ENCODE measurements at regions not wholly inside any gene's neighbourhood (a gene's known extent, or its start where the extent isn't known, plus 50 kb on each side); places are given as distances from the start of the nearest gene placed in this dataset.

- H3K9me3 ChIP-seq, result no peaks in the 10 kb centered on the region
- no peak for DNase-seq
- H2AFZ ChIP-seq (ENCODE audit: low read depth), result no peak overlapping the region
- H3K27me3 ChIP-seq (ENCODE audit: insufficient read depth), result no peaks in the 10 kb centered on the region
- no peaks in the 10 kb centered on the region for H3K36me3 ChIP-seq (replicated peaks in 1 of 2; ENCODE audit: control insufficient read depth in 1 of 2, insufficient read depth in 2 of 2, low read length in 1 of 2)
- H3K9ac ChIP-seq, result no peak overlapping the region
- no peaks in the 10 kb centered on the region for H4K20me1 ChIP-seq (ENCODE audit: insufficient read depth)
- POLR2A ChIA-PET, result no interaction called here
- H3K9me2 ChIP-seq, result no peaks in the 10 kb centered on the region
- no peaks in the 10 kb centered on the region; a peak in 2 of 4 replicates for H3K4me1 ChIP-seq (ENCODE audit: control insufficient read depth in 1 of 2, insufficient read depth in 2 of 2, low read depth in 1 of 2, low read length in 1 of 2)
- no peaks in the 10 kb centered on the region for H3F3A ChIP-seq (replicated peaks; ENCODE audit: insufficient read depth)
- CTCF ChIA-PET, result interaction anchor here (0.6 kb wide), 1 partner anchor 136 kb away, joined by 3 read pairs; no protein-coding TSS in a partner anchor
- no peaks in the 10 kb centered on the region; the same call in 1 of the 2 replicates for H3K79me2 ChIP-seq (ENCODE audit: insufficient read depth)
- no peak overlapping the region for H3K4me3 ChIP-seq (ENCODE audit: low read depth in 2 of 2, low read length in 1 of 2)
- H3K27ac ChIP-seq (ENCODE audit: low read depth in 2 of 2, low read length in 1 of 2), result no peak overlapping the region
- 51% methylated on average over 4 of the region's 4 CpGs for WGBS (ENCODE audit: low lambda C conversion rate)
- TF ChIP-seq CHD2 (IDR thresholded peaks at IDR 0.05; ENCODE audit: low read length, partially characterized antibody) (no peak), MAX (IDR thresholded peaks at IDR 0.05; ENCODE audit: low read depth) (no peak), USF1 (IDR thresholded peaks at IDR 0.05; ENCODE audit: borderline replicate concordance, low read depth) (no peak), EZH2phosphoT487 (IDR thresholded peaks at IDR 0.05; ENCODE audit: borderline replicate concordance, low read depth) (no peak), JUND (IDR thresholded peaks at IDR 0.05) (no peak), FOXM1 (IDR thresholded peaks at IDR 0.05; ENCODE audit: low read depth) (no peak), RFX5 (IDR thresholded peaks at IDR 0.05; ENCODE audit: low read length) (no peak), GABPA (IDR thresholded peaks at IDR 0.05; ENCODE audit: low read depth) (no peak), MXI1 (IDR thresholded peaks at IDR 0.05; ENCODE audit: low read depth, low read length) (no peak), TEAD4 (IDR thresholded peaks at IDR 0.05; ENCODE audit: borderline replicate concordance, insufficient read depth) (no peak), ELF1 (IDR thresholded peaks at IDR 0.05) (no peak), GATA2 (CRISPR knock-in tag; IDR thresholded peaks at IDR 0.05) (no peak), YY1 (IDR thresholded peaks at IDR 0.05; ENCODE audit: low read depth) (no peak), RCOR1 (IDR thresholded peaks at IDR 0.05; ENCODE audit: low read length) (no peak), SMC3 (IDR thresholded peaks at IDR 0.05; ENCODE audit: low read depth, low read length) (no peak), FOXJ3 (CRISPR knock-in tag; IDR thresholded peaks at IDR 0.05) (no peak), IRF3 (IDR thresholded peaks at IDR 0.05; ENCODE audit: low read depth, low read length) (no peak), REST (IDR thresholded peaks at IDR 0.05; ENCODE audit: low read depth, low read length) (no peak), PBX3 (IDR thresholded peaks at IDR 0.05) (no peak), RXRA (IDR thresholded peaks at IDR 0.05; ENCODE audit: borderline replicate concordance, low read depth) (no peak)
- H3K4me2 ChIP-seq, result no peak overlapping the region
These were observed 103.2 kb upstream of the NAV3 start for GRCh38 chr12:77727442-77728001.
